ENCODE measurements at regions not wholly inside any gene's neighbourhood (a gene's known extent, or its start where the extent isn't known, plus 50 kb on each side); places are given as distances from the start of the nearest gene placed in this dataset.

DNA sequence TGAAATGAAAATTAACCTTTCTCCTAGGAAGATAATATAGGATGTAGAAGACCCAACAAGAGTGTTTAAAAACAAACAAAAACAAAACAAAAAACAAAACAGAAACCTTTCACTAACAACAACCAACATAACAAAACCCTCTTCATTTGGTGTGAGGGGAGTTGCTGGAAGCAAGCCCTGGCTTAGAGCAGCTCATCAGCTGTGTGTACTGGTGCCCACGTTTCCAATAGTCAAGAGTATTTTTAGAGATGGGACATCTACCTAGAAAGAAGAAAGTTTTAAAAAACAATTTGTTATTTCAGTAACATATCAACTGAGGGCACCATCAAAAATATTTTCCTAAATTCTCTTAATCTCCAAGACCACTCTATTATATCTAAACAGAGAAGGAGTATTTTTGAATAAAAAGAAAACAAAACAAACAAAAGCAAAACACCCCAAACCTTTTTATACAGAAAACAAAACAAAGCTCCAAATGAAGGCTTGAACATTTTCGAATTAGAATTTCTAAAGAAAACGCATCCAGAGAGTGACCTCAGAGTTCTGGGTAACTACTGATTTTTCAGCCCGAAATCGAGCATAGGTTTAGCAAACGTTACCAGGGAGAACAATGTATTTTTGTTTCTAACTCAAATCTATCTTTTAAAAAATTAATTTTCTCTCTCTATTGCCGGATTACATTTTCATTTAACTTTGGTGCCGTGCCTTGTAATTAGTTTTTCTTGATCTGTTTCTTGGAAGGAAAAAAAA is 134.6 kb downstream of the INSIG2 start:
- no peak for DNase-seq (ENCODE audit: low read depth in 2 of 3, low spot score in 2 of 3)

- DNase-seq (ENCODE audit: low read depth in 2 of 3, low spot score in 2 of 3) = no peak
Observed at GRCh38 chr2:118222273-118222594, 134.0 kb downstream of the INSIG2 start.

DNA sequence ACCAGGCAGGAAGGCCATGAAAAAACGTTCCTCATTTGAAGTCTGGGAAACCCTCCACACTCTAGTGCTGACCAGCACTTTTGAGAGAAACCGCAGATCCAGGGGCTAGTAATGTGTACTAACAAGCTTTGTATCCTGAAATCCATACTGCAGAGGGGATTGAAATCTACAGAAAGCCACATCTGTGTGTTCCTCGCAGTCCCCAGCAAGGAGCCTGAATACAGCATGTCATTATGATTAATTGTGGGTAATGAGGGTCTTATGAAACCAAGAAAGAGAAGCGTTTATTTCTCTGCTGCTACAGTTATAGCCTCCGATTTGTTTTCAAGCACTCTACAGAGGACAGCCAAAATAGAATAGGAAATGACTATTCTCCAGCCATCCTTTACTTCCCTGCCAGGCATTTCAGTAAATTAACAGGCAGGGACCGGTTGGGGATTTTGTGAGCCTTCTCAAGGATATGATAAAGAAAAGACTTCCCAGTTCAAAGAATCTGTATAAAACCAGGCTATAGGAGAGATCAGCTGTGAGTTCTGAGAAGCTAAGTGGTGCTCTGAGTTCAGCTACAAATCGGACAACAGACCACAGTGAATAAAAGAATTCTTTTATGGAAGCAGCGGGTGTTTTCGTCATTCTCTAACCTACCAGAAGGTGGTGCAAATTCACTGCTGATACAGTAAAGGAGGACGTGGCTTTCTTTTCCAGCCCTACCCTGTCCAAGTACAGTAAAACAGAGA is 133.4 kb downstream of the INSIG2 start:
- DNase-seq (ENCODE audit: low read depth in 2 of 3, low spot score in 2 of 3) = no peak

DNA sequence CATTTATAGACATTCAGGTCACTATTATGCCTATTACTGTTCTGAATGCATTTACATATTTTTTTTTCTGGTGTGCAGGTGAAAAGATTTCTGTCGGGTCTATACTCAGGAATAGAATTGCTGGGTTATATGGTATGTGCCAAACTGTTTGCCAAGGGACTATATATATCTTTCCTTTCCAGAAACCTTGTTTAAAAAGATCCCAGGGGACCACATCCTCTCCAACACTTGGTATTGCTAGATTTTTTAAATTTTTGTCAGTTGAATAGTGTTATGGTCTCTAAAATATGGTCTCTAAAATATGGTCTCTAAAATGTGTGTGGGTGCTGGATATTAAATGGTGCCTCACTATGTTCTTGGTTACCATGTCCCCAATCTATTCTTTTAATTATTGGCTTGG is 131.3 kb downstream of the INSIG2 start:
- DNase-seq (ENCODE audit: low read depth in 2 of 3, low spot score in 2 of 3) = no peak

GRCh38 chr2:118216224-118216623 is 128.0 kb downstream of the INSIG2 start:
- DNase-seq (ENCODE audit: low read depth in 2 of 3, low spot score in 2 of 3) = no peak

DNA sequence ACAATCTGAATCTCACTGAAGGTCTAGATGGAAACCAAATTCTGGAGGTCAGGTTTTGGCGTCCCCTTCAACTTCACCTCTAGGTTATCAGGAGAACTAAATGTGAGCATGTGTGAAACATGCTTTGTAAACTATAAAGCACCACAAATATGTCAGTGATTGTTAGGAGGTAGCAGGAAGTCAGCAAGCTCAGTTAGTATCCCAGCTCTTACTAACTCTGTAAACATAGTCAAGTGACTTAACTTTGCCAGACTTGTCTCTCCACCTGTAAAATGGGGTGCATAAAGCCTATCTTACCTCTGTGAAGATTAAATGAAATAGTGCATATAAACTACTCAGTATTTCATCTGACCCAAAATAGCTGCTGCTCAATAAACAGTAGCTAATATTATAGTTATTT is 121.5 kb downstream of the INSIG2 start:
- no peak for DNase-seq (ENCODE audit: low read depth in 2 of 3, low spot score in 2 of 3)

DNA sequence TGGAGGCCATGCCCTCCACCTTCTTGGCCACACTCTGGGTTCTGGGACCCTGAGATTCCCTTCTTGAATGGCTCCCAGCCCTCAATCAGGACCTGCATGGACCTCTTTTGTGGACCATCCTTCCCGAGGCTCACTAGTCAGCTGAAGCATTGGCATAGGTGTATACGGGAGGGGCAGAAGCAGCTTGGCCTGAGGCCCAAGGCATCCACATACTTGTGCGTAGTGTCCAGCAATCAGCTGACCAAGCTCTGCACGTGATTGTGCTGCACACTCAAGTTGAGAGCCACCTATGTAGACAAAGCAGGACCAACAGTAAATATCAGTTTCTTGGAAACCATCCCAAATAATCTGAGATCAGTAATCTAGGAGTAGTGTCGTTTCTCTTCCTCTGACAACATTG is 119.6 kb downstream of the INSIG2 start:
- DNase-seq (ENCODE audit: low read depth in 2 of 3, low spot score in 2 of 3) = no peak

DNA sequence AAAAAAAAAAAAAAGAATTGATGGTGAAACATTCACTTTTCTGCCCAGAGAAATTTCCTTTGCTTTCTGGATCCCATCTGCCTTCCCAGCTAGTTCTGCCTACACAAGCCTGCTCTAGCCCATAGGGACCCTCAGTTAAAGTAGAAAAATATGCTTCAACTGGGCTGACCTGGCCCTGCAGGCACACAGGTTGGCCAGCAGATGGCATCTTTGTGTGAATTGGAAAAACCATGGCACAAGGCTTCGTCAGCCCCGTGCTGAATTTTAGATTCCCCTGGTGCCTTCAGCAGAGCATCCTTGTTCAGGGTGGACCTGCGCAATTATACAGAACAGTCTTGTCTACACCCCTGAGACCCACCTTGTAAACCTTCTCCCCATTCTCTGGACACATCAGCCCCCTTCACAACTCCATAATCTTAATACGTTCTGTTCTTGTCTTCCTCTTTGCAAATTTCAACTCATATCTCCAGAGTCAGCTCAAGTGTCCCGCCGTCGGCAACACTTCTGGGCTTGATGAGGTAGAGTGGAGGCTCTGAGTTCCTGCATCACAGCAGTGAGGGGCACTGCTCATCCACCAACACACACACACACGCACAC is 114.5 kb downstream of the INSIG2 start:
- no peak for DNase-seq (ENCODE audit: low read depth in 2 of 3, low spot score in 2 of 3)

GRCh38 chr2:118198268-118198667 is 110.0 kb downstream of the INSIG2 start:
- no peak for DNase-seq (ENCODE audit: low read depth in 2 of 3, low spot score in 2 of 3)

GRCh38 chr2:118197011-118197675 is 108.9 kb downstream of the INSIG2 start:
- no peak for DNase-seq (ENCODE audit: low read depth in 2 of 3, low spot score in 2 of 3)

DNA sequence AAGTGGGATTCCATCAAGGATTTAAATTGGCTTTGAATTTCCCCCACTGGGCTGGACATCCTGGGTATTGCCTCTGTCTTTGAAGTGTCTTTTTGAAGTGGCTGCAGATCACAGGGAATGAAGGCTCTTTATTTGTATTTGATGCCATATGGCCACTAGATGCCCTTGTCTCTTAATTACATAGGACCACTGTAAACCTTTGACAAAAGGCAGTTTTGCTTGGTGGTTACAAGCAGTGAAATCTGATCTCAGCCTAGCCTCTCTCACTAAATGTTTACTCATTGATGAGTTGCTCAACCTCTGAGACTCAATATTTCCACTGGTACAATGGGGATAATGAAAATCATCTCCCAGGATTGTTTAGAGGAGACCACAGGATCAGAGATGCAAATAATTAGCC is 102.2 kb downstream of the INSIG2 start:
- no peak for DNase-seq (ENCODE audit: low read depth in 2 of 3, low spot score in 2 of 3)

- DNase-seq (ENCODE audit: low read depth in 2 of 3, low spot score in 2 of 3) = no peak
Observed at GRCh38 chr2:118186858-118187254, 98.6 kb downstream of the INSIG2 start.

GRCh38 chr2:118186110-118186857 is 98.0 kb downstream of the INSIG2 start:
- peak; percentile 57 to 82 (median 67) for DNase-seq (ENCODE audit: low read depth in 2 of 3, low spot score in 2 of 3)

DNA sequence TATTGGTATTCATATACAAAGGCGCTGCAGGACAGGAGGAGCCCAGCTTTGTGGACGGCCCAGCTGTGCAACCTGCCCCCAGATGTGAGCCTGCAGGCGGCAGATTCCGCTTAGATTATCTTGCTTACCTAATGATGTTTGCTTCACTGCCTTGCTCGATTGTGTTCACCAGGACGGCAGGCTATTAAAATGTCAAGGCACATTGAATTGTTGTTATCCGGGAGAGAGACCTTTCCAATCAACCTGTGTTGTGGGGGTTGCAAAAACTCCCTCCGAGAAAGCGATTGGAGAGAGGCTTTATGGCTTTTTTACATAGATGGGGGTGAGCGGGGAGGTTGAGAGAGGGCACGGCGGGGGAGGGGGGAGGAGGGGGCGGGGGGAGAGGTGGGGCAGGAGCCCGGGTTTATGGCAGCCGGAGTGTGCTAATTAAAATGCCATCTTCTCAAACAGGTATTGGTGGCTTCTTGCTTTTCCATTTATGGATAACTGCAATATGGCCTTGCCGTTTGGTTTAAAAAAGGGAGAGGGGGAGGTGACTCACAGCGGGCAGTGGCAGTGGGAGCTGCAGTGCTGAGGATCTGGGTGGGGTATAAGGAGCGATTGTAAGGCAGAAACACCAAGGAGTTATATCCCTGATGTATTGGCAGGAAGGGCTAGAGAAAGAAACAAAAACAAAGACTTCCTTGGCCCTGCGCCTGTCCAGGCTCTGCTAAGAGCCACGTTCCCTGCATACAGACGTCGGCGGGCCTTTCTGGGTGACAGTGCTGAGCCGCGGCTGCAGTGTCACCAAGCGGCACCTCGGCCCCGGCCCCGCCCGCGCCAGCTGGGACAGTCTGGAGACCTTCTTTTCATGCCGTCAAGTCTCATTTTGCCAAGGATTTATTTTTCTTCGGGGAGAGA is 97.2 kb downstream of the INSIG2 start:
- peak; percentile 36 to 37 (median 36) for DNase-seq (ENCODE audit: low read depth in 2 of 3, low spot score in 2 of 3)

GRCh38 chr2:118183381-118183780 is 95.1 kb downstream of the INSIG2 start:
- DNase-seq (ENCODE audit: low read depth in 2 of 3, low spot score in 2 of 3) = no peak

- no peak for DNase-seq (ENCODE audit: low read depth in 2 of 3, low spot score in 2 of 3)
Observed at GRCh38 chr2:118179445-118179844, 91.2 kb downstream of the INSIG2 start.

GRCh38 chr2:118177884-118178283 is 89.6 kb downstream of the INSIG2 start:
- no peak for DNase-seq (ENCODE audit: low read depth in 2 of 3, low spot score in 2 of 3)

DNA sequence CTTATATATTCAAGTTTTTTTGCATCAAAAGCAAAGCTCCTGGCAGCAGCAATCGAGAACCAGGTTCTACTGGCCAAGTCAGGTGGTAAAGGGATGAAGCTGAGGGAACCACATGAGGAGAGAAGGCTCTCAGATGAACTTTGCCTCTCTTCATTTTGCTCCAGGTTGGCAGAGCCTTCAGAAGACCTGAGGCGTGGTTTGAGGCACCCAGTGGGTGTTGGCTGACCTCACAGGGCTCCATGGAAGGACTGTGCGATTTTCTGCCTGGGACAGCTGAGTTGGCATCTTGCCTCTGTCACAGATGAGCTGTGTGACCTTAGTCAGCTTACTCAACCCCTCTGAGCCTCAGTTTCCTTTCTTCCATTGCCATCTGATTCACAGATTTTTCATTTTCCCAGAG is 89.0 kb downstream of the INSIG2 start:
- DNase-seq (ENCODE audit: low read depth in 2 of 3, low spot score in 2 of 3) = no peak

DNA sequence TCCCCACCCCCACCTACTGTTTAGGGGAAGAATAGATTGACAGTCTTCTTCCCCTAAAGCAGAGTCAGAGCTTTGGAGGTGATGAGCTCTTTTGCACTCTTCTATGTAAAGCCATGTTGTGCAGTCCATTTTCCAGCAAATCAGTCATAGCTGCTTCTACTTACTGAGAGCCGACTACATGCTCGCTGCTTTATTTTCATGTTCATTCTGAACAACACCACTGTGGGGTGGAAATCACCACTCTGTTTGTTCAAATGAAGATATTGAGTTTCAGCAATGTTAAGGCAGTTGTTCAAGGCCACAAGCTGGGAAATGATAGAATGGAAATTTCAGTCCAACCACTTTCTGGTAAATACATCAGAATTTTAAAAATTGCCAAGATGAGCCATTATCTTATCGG is 88.3 kb downstream of the INSIG2 start:
- no peak for DNase-seq (ENCODE audit: low read depth in 2 of 3, low spot score in 2 of 3)

GRCh38 chr2:118171546-118171945 is 83.3 kb downstream of the INSIG2 start:
- DNase-seq (ENCODE audit: low read depth in 2 of 3, low spot score in 2 of 3) = no peak

Data from activated CD8-positive, alpha-beta memory T cell treated with anti-CD3 and anti-CD28 coated beads for 48 hours (primary cell).